Osteoblast (primary cell): ENCODE measurements at regions not wholly inside any gene's neighbourhood (a gene's known extent, or its start where the extent isn't known, plus 50 kb on each side); places are given as distances from the start of the nearest gene placed in this dataset.
A peak's percentile ranks its signal among the peaks of the same experiment; 100 is the strongest.

Experiments
- DNase-seq: peaks from one replicate; pipeline ENCODE4 v3.0.0; 2011; ENCODE audit warnings: low spot score, mixed read lengths; ENCODE audit not compliant: insufficient read length; ENCODE audit errors: missing footprints
- H2AFZ ChIP-seq: 2 replicates; pipeline ENCODE4 v1.6.0; 2011; ENCODE audit warnings: mild to moderate bottlenecking, low read length
- H3K27ac ChIP-seq: 2 replicates; pipeline ENCODE4 v1.5.1; 2011; ENCODE audit warnings: mild to moderate bottlenecking, low read depth, low read length, moderate library complexity
- H3K27me3 ChIP-seq: 2 replicates; pipeline ENCODE4 v1.6.0; 2012; ENCODE audit warnings: mild to moderate bottlenecking, control low read depth, inconsistent platforms, low read length, moderate library complexity; ENCODE audit not compliant: insufficient read depth
- H3K36me3 ChIP-seq: 2 replicates; pipeline ENCODE4 v1.5.1; 2011; ENCODE audit warnings: mild to moderate bottlenecking, low read length, control low read depth, moderate library complexity; ENCODE audit not compliant: insufficient read depth
- H3K4me1 ChIP-seq: 2 replicates; pipeline ENCODE4 v1.5.1; 2011; ENCODE audit warnings: mild to moderate bottlenecking, low read length, control low read depth, moderate library complexity; ENCODE audit not compliant: insufficient read depth
- H3K4me2 ChIP-seq: 2 replicates; pipeline ENCODE4 v1.6.0; 2011; ENCODE audit warnings: mild to moderate bottlenecking, low read length; ENCODE audit not compliant: insufficient read depth
- H3K4me3 ChIP-seq: fragments of 200-600 bp; sonication (generic); 3 replicates; pipeline ENCODE4 v1.5.1; 2012; ENCODE audit warnings: mild to moderate bottlenecking, low read length, inconsistent platforms; ENCODE audit not compliant: insufficient read depth
- H3K79me2 ChIP-seq: 2 replicates; pipeline ENCODE4 v1.6.0; 2012; ENCODE audit warnings: mild to moderate bottlenecking, low read length, control low read depth, inconsistent platforms; ENCODE audit not compliant: insufficient read depth
- H3K9me3 ChIP-seq: 2 replicates; pipeline ENCODE4 v1.5.1; 2011; ENCODE audit warnings: low read depth, low read length, control low read depth
- H4K20me1 ChIP-seq: 2 replicates; pipeline ENCODE4 v1.6.0; 2012; ENCODE audit warnings: mild to moderate bottlenecking, low read length, control low read depth; ENCODE audit not compliant: insufficient read depth
- CTCF ChIP-seq: IDR thresholded peaks from 2 replicates; pipeline ENCODE4 v1.5.1; 2011; ENCODE audit warnings: mild to moderate bottlenecking, low read depth, low read length, moderate library complexity; ENCODE audit errors: extremely low read depth

GRCh38 chr13:23087880-23088279 lies 92.9 kb upstream of the SGCG start:
- peak; percentile 52 for TF ChIP-seq CTCF
- Histone ChIP-seq H2AFZ (no peak overlapping the region), H3K9me3 (no peaks in the 10 kb centered on the region), H3K4me1 (no peaks in the 10 kb centered on the region), H3K4me3 (no peak overlapping the region), H3K4me2 (no peak overlapping the region), H3K27me3 (no peaks in the 10 kb centered on the region), H4K20me1 (no peaks in the 10 kb centered on the region), H3K36me3 (no peaks in the 10 kb centered on the region), H3K27ac (no peak overlapping the region), H3K79me2 (no peaks in the 10 kb centered on the region)
- peak; percentile 50 for DNase-seq

GRCh38 chr13:23098161-23098907 lies 82.4 kb upstream of the SGCG start:
- no peaks in the 10 kb centered on the region for H3K9me3 ChIP-seq
- no peak overlapping the region for H3K4me2 ChIP-seq
- no peaks in the 10 kb centered on the region for H3K4me1 ChIP-seq
- H3K4me3 ChIP-seq, result no peak overlapping the region
- no peak for TF ChIP-seq CTCF
- no peak overlapping the region for H2AFZ ChIP-seq
- H4K20me1 ChIP-seq, result no peaks in the 10 kb centered on the region
- H3K79me2 ChIP-seq, result no peaks in the 10 kb centered on the region
- H3K36me3 ChIP-seq, result no peaks in the 10 kb centered on the region
- DNase-seq, result no peak
- no peak overlapping the region for H3K27ac ChIP-seq
- no peaks in the 10 kb centered on the region for H3K27me3 ChIP-seq

- Histone ChIP-seq H3K4me1 (no peaks in the 10 kb centered on the region), H3K27ac (no peak overlapping the region), H3K4me3 (no peak overlapping the region), H3K27me3 (no peaks in the 10 kb centered on the region), H3K9me3 (no peaks in the 10 kb centered on the region), H3K4me2 (no peak overlapping the region), H3K79me2 (no peaks in the 10 kb centered on the region), H4K20me1 (no peaks in the 10 kb centered on the region), H2AFZ (no peak overlapping the region), H3K36me3 (no peaks in the 10 kb centered on the region)
- DNase-seq, result peak; percentile 61
- no peak for TF ChIP-seq CTCF
These were observed 75.7 kb upstream of the SGCG start for GRCh38 chr13:23105051-23105450.

- no peaks in the 10 kb centered on the region for H3K4me1 ChIP-seq
- no peak overlapping the region for H3K27ac ChIP-seq
- H3K27me3 ChIP-seq, result no peaks in the 10 kb centered on the region
- H3K4me3 ChIP-seq, result no peak overlapping the region
- TF ChIP-seq CTCF, result no peak
- no peaks in the 10 kb centered on the region for H3K9me3 ChIP-seq
- DNase-seq, result no peak
- no peaks in the 10 kb centered on the region for H3K36me3 ChIP-seq
- no peaks in the 10 kb centered on the region for H3K79me2 ChIP-seq
- H2AFZ ChIP-seq, result no peak overlapping the region
- no peaks in the 10 kb centered on the region for H4K20me1 ChIP-seq
- H3K4me2 ChIP-seq, result no peak overlapping the region
These were observed 73.1 kb upstream of the SGCG start for GRCh38 chr13:23107665-23108064.
